NOMO-1 treated with dmso at 0.1 percent for 144 hours (cell line): ENCODE measurements at regions not wholly inside any gene's neighbourhood (a gene's known extent, or its start where the extent isn't known, plus 50 kb on each side); places are given as distances from the start of the nearest gene placed in this dataset.

Experiments used
- DNase-seq: peaks from one replicate; lab custom pipeline; 2025; ENCODE audit not compliant: unreplicated experiment; lab: John Stamatoyannopoulos, UW

DNA sequence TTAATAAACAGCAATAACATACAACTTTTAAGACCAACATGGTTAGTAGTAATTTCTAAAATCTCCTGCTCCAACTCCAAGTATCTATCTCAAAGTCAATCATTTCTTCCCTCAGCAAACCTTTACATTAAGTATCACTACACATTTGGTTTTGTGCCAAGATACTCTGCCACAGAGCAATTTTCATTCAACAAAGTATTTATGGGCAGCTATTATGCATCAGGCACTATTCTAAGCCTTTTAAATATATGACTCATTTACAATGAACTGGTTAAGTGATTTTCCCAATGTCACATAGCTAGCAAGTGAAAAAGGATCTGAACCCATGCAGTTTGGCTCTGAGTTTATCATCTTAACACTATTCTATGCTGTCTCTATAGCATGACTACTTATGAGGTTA is 264.3 kb downstream of the NOL4 start:
- no peak for DNase-seq

DNA sequence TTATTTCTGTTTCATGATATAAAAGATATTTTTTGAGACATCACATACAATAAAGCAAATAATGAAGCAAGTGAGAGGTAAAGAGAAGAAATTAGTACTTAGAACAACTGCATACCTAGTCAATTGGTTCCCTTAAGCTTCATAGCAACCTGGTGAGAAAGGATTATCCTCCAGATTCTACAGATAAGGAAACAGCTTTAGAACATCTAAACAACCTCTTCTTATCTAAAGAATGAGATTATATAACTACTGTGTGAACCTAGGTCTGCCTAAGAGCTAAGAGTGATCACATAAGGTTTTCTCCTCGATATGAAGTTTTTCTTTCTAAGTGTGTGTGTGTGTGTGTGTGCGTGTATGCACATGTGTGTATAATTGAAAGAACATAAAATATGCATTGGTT is 265.1 kb downstream of the NOL4 start:
- no peak for DNase-seq

DNA sequence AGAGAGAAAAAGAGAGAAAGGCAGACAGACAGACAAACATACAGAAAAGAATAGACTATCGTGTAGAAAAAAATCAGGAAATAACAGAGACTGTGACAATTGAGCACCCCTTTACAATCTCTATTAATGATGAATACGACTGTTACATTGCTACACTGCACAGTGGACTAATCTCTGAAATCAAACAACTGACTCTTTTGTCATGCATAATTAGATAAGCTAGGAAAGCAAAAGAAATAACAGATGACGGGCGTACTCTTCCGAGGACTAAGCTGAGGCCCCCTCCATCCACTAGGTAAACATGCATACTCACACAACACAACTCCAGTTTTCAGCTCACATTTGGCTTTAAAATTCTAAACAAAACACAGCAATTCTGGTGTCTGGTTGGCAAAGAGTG is 267.0 kb downstream of the NOL4 start:
- DNase-seq: no peak

DNA sequence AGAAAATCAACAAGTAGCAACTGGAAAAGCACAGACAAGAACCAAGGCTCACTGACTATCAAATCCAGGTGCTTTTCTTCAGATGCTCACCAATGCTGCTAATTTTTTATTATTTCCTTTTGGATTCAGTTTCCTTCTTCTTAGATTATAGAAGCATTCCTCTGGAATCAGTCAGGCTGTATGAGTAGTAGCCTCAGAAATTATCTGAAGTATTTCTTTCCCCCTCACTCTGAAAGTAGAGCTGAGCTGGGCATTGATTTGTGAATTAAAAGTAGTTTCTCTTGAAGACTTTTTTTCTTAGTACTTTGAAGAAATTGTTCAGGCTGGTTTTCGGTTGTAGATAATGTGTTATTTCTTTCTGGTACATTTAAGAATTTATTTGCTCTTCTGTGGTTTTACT is 273.7 kb downstream of the NOL4 start:
- no peak for DNase-seq

DNA sequence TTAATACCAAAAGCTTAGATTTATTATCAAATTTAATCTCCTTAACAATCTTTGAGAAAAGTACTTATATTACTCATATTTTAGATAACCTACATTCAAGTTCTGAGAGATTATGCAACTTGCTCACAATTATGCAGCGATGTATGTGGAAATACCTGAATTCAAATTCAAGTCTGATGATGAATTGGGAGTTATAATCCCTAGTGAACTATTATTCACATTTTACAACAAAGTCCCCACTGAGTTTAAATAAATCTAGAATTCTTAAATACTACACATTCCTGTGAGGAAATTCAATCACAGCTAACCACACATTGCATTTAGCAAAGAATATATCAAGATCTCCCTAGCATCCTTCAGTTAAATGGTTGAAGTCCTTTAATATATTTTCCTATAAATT is 278.4 kb downstream of the NOL4 start:
- DNase-seq: no peak

DNA sequence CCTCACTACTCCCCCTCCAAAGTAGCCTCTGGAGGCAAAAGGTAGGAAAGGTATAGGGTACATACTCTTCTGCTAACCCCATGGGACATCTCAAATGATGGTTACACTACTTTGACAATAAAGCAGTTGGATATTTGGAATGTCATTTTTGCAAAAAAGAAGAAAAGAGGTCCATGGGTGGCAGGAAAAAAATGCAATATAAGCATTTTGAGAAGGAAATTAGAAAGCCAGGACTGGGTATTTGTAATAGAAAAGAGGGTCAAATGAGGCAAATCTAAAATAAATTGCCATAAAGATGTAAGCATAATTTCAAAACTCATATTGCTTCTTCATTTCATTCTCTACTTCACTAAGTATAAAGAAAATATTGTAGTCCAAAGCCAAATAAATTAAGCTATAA is 280.2 kb downstream of the NOL4 start:
- DNase-seq: no peak

DNA sequence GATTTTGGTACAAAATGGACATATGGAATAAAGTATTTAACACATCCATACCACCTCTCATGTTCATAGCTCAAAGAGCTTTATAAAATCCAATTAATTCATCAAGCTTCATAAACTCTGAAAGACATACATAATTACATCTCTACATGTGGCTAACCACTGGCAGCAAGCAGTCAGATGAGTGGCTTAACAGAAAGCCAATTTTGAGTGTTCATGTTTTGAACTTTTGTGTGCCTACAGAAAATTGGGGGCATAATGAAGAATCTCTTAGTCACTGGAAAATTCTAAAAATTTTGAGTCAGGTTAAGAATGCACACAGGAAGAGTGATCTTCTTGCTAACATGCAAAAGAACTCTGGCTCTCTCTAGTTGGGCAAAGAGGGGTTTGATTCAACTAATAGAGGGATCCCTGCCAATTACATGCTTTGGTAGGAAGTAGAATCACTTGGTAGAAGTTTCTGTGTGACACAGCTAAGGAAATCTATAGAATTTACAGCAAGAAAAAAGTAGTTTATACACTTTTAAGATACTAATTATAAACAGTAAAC is 287.4 kb downstream of the NOL4 start:
- DNase-seq: no peak

GRCh38 chr18:33934258-33934657 is 290.5 kb downstream of the NOL4 start:
- no peak for DNase-seq

- DNase-seq: no peak
These were observed 296.5 kb downstream of the NOL4 start for GRCh38 chr18:33928231-33928630.

- DNase-seq: no peak
These were observed 300.1 kb downstream of the NOL4 start for GRCh38 chr18:33924576-33924975.

DNA sequence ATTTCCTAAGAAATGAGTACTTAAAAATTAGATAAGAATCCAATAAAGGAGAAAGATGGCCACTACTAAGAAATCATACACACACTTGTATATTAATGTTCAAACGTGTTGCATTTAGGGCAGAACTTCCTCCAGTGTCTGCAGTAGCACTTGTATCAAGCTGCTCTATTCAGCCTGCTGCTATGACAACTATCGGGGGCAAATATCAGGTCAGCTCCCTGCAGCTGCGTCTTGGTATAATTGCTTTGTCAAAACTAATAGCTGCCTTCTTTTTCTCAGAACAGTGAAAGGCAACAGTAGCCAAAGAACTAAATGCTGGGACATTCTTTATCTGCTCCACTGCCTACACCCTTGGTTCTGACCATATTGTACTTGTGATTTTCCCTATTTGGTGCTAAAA is 300.7 kb downstream of the NOL4 start:
- no peak for DNase-seq

DNA sequence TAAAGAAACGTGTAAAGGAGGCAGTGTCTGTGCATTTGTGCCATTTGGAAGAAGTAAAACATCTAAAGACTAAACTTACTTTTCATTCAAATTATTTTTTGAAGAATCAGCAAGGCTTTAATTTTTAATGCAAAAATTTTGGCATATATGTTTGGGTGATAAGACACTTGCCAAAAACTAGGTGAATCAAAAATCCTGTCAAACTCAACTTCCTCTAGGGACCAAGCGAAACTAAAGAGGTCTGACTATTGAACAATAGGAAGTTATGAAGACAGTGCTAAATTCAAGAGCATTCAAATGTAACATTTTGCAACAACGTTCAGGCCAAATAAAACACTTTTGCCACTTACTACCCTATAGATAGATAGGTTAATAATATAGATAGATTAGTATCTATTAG is 306.1 kb downstream of the NOL4 start:
- no peak for DNase-seq

- no peak for DNase-seq
These were observed 308.5 kb downstream of the NOL4 start for GRCh38 chr18:33916200-33916599.

DNA sequence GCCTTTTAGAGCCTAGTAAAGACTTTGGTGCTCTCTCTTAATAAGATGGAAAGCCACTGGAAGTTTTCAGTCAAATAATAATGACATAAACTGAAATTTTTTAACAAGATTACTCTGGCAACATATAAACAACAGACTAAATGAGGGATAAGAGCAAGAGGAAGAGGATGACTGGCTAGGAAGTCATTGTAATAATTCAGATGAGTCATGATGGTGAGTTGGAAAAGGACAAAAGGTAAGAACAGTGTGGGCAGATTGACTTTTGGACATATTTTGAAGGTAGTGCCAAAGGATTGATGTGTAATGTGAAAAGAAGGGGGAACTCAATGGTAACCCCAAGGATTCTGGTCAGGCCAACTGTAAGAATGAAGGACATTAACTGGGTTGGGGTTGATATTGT is 310.3 kb downstream of the NOL4 start:
- DNase-seq: no peak

- no peak for DNase-seq
These were observed 318.7 kb downstream of the NOL4 start for GRCh38 chr18:33906046-33906445.

GRCh38 chr18:33901894-33902512 is 322.7 kb downstream of the NOL4 start:
- DNase-seq: no peak

DNA sequence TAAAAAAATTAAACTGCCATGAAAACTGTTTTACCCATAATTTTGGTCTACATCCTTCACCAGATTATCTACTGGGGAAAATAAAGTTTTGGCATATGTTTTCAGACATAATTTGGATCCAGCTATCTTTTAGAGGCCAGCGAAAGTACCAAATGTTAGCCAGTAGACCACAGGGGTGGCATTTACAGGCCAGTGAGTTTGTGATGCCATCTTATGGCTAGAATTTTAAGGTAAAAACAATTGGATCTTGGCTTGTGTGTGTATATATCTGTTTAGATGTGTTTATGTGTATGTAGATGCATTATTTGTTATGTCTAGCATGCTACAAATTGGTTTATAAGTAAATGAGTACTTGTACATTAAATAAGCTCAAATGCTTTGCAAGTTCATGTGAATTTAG is 322.6 kb downstream of the ASXL3 start:
- DNase-seq: no peak

GRCh38 chr18:33898427-33898826 is 320.4 kb downstream of the ASXL3 start:
- no peak for DNase-seq

- no peak for DNase-seq
These were observed 300.2 kb downstream of the ASXL3 start for GRCh38 chr18:33878213-33878612.

DNA sequence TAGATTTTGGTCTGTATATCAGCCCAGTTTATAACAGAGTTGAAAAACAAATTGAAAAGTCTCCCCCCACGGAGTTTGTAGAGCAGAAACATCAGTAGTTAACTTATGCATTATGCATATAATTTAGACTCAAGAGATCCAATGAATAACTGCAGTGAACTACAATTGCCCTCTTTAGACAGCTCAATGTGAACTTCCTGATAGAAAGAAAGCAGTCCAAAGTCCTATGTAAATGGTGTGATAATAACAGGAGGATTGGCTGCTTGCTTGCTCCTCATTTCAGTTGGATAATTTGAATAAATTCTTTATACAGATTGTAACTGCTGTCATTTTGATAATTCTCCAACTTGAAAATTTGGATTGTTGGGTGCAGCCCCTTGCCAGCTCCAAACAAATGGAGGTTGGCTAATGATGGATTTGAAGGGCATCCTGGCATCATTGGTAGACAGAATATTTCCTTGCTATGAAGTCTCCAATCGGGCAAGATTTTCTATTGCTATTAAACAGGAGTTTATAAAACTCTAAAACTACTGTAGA is 297.1 kb downstream of the ASXL3 start:
- no peak for DNase-seq

DNA sequence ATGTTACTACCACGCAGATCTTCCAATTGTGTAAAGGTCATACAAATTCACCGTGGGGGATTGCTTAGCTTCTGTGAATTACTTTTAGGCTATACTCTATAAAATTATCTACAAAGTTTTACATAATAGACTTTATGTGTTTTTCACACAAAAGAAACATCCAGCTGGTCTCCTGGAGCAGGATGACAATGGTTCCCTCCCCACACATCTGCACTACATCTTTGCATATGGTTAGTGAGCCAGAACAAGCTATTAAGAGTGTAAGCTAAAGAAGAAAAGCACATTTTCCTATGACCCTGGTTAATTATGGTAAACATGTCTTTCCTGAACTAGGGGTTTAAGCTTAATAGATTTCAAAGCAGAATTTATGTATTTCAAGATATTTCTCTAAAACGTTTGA is 295.1 kb downstream of the ASXL3 start:
- no peak for DNase-seq

DNA sequence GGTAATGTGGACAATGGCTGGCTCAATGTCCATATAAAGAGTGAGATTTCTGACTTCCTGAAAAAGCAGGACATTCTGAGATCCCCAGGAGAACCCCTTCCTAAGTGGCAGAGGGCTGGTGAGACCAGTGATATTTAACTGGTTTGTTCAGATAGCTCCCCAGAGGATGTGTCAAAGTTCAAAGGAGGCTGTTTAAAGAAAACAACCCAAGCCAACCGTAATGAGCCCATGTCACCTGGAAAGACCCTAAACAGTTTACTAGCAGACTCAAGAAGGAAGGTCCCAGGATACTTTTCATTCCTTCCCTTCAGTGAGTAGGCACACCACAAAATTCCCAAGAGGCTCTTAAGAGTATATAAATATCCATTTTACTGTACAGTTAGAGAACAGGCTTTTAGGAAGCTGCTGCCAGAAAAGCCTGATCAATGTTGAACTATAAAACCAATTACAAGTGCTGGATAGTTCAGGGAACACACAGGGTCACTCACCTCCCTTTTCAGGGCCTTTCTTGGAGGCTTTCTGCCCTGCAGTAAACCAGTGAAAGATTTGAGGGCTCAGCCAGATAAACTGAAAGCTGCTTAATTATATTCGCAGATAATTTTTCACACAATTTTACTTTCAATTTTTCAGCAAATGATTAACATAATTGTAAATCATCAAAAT is 293.5 kb downstream of the ASXL3 start:
- DNase-seq: no peak

- no peak for DNase-seq
These were observed 292.0 kb downstream of the ASXL3 start for GRCh38 chr18:33870059-33870458.
